Keratinocyte (primary cell): ENCODE measurements at regions not wholly inside any gene's neighbourhood (a gene's known extent, or its start where the extent isn't known, plus 50 kb on each side); places are given as distances from the start of the nearest gene placed in this dataset.

Source experiments
- DNase-seq: peaks from one replicate; pipeline ENCODE4 v3.0.0-alpha.2; 2011; ENCODE audit warnings: low read depth, missing footprints, low spot score
- FAIRE-seq: peaks from 2 replicates; lab custom pipeline; 2011; peaks lifted over from hg19 to GRCh38; lab: Jason Lieb, UNC
- H2AFZ ChIP-seq: 2 replicates; pipeline ENCODE4 v1.6.0; 2012; ENCODE audit warnings: low read length, control low read depth, inconsistent platforms; ENCODE audit not compliant: control insufficient read depth
- H3K27ac ChIP-seq: 2 replicates; pipeline ENCODE4 v1.5.1; 2011; ENCODE audit warnings: low read length; ENCODE audit not compliant: control insufficient read depth, insufficient read depth
- H3K27me3 ChIP-seq: 3 replicates; pipeline ENCODE4 v1.6.0; 2011; ENCODE audit warnings: low read length; ENCODE audit not compliant: control insufficient read depth, insufficient read depth; ENCODE audit errors: extremely low read depth
- H3K36me3 ChIP-seq, 2 experiments: 2 replicates in 1 of 2; 3 replicates in 1 of 2; pipeline ENCODE4 v1.5.1; 2011; ENCODE audit warnings: low read length in 2 of 2, mild to moderate bottlenecking in 1 of 2; ENCODE audit not compliant: control insufficient read depth in 2 of 2, insufficient read depth in 2 of 2; ENCODE audit errors: extremely low read depth in 1 of 2
- H3K4me1 ChIP-seq: 3 replicates; pipeline ENCODE4 v1.5.1; 2011; ENCODE audit warnings: low read length; ENCODE audit not compliant: control insufficient read depth, insufficient read depth; ENCODE audit errors: extremely low read depth
- H3K4me2 ChIP-seq: 3 replicates; pipeline ENCODE4 v1.6.0; 2011; ENCODE audit warnings: low read depth, low read length; ENCODE audit not compliant: control insufficient read depth, insufficient read depth; ENCODE audit errors: extremely low read depth
- H3K4me3 ChIP-seq, 3 experiments: fragments of 200-600 bp in 1 of 3; sonication (generic) in 1 of 3; 2 replicates in 2 of 3; 3 replicates in 1 of 3; pipeline ENCODE4 v1.5.1; 2011 to 2016; ENCODE audit warnings: low read length in 3 of 3, mild to moderate bottlenecking in 3 of 3, control low read depth in 2 of 3, inconsistent platforms in 1 of 3, low read depth in 1 of 3, mixed read lengths in 1 of 3, mixed run types in 1 of 3, moderate library complexity in 1 of 3; ENCODE audit not compliant: control insufficient read depth in 2 of 3, insufficient read depth in 2 of 3; ENCODE audit errors: extremely low read depth in 1 of 3
- H3K79me2 ChIP-seq: 2 replicates; pipeline ENCODE4 v1.6.0; 2012; ENCODE audit warnings: low read length; ENCODE audit not compliant: control insufficient read depth, insufficient read depth
- H3K9ac ChIP-seq: 3 replicates; pipeline ENCODE4 v1.6.0; 2011; ENCODE audit warnings: low read length; ENCODE audit not compliant: control insufficient read depth, insufficient read depth; ENCODE audit errors: extremely low read depth
- H3K9me1 ChIP-seq: 3 replicates; pipeline ENCODE4 v1.6.0; 2011; ENCODE audit warnings: low read length; ENCODE audit not compliant: control insufficient read depth, insufficient read depth; ENCODE audit errors: extremely low read depth
- H3K9me3 ChIP-seq: 2 replicates; pipeline ENCODE4 v1.5.1; 2012; ENCODE audit warnings: low read depth, low read length; ENCODE audit not compliant: control insufficient read depth
- H4K20me1 ChIP-seq: 3 replicates; pipeline ENCODE4 v1.6.0; 2011; ENCODE audit warnings: low read length; ENCODE audit not compliant: control insufficient read depth, insufficient read depth; ENCODE audit errors: extremely low read depth
- EZH2 ChIP-seq: IDR thresholded peaks from one replicate; pipeline ENCODE4 v1.6.1; 2012; ENCODE audit warnings: inconsistent platforms, mild to moderate bottlenecking, low read length, moderate library complexity
- dilution Hi-C: fragments of 300-500 bp; cut with MboI; formaldehyde crosslinking; loops from one replicate; pipeline ENCODE4 v1.7.0; 2020; ENCODE audit warnings: low sequenced_read_pairs; ENCODE audit not compliant: extremely low pct_ligation_motif_present
- TF ChIP-seq, protein P1 (sequence below), 3 experiments: IDR thresholded peaks in 1 of 3; conservative IDR thresholded peaks in 1 of 3; optimal IDR thresholded peaks in 1 of 3; 2 replicates in 2 of 3; 3 replicates in 1 of 3; pipeline versions ENCODE3 to v1.5.1; 2011; ENCODE audit warnings: low read length in 3 of 3, mild to moderate bottlenecking in 3 of 3, moderate library complexity in 2 of 3, control low read depth in 1 of 3, inconsistent platforms in 1 of 3; ENCODE audit not compliant: insufficient read depth in 2 of 3; ENCODE audit errors: extremely low read depth in 1 of 3

DNA sequence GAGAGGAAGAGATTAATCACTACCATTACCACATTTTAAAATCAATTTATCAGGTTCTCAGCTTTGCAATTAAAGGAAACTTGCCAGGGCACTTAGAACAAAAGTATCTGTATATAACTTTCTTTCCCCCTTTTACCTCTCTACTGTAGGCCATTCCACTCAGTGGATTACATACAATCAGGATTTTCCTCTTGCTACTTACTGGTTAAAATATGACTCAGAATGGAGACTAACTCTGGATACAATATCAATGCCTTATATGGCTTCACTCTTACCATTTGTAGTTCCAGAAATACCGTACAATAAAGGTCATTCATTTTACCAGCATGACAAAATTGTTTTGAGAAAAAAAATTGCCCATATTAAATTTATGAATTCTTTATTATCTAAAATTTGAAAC lies 706.8 kb downstream of the KCNA4 start:
- no peaks in the 10 kb centered on the region for H4K20me1 ChIP-seq

GRCh38 chr11:29306527-29306926 lies 710.3 kb downstream of the KCNA4 start:
- H3K9ac ChIP-seq = no peak overlapping the region
- no peaks in the 10 kb centered on the region for H3K9me1 ChIP-seq
- H3K27ac ChIP-seq = no peak overlapping the region
- no peak overlapping the region for H3K4me3 ChIP-seq
- no peaks in the 10 kb centered on the region for H4K20me1 ChIP-seq
- H3K9me3 ChIP-seq = no peaks in the 10 kb centered on the region
- DNase-seq (no peak), FAIRE-seq (peak; percentile 20)
- H3K4me1 ChIP-seq = no peaks in the 10 kb centered on the region
- H3K4me2 ChIP-seq = no peak overlapping the region
- dilution Hi-C loops = no loop called here
- H3K36me3 ChIP-seq = no peaks in the 10 kb centered on the region
- no peaks in the 10 kb centered on the region for H3K79me2 ChIP-seq
- H3K27me3 ChIP-seq = no peaks in the 10 kb centered on the region
- no peak overlapping the region for H2AFZ ChIP-seq
- TF ChIP-seq, protein P1, sequence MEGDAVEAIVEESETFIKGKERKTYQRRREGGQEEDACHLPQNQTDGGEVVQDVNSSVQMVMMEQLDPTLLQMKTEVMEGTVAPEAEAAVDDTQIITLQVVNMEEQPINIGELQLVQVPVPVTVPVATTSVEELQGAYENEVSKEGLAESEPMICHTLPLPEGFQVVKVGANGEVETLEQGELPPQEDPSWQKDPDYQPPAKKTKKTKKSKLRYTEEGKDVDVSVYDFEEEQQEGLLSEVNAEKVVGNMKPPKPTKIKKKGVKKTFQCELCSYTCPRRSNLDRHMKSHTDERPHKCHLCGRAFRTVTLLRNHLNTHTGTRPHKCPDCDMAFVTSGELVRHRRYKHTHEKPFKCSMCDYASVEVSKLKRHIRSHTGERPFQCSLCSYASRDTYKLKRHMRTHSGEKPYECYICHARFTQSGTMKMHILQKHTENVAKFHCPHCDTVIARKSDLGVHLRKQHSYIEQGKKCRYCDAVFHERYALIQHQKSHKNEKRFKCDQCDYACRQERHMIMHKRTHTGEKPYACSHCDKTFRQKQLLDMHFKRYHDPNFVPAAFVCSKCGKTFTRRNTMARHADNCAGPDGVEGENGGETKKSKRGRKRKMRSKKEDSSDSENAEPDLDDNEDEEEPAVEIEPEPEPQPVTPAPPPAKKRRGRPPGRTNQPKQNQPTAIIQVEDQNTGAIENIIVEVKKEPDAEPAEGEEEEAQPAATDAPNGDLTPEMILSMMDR (optimal IDR thresholded peaks at IDR 0.05 in 1 of 3, IDR thresholded peaks at IDR 0.05 in 1 of 3, conservative IDR thresholded peaks at IDR 0.05 in 1 of 3; ENCODE audit: extremely low read depth in 1 of 3, insufficient read depth in 2 of 3, low read length in 3 of 3) = no peak
- TF ChIP-seq EZH2 = no peak

More for the DNA sequence above, 706.8 kb downstream of the KCNA4 start:
- H3K9ac ChIP-seq = no peak overlapping the region
- no peak for FAIRE-seq
- DNase-seq = no peak
- H3K4me1 ChIP-seq = peaks cover 4% of the 10 kb centered on the region
- no peaks in the 10 kb centered on the region for H3K27me3 ChIP-seq
- H3K4me2 ChIP-seq = no peak overlapping the region
- H2AFZ ChIP-seq = no peak overlapping the region
- H3K36me3 ChIP-seq = no peaks in the 10 kb centered on the region
- no peaks in the 10 kb centered on the region for H3K9me1 ChIP-seq
- no peaks in the 10 kb centered on the region for H3K9me3 ChIP-seq
- TF ChIP-seq EZH2 = no peak
- TF ChIP-seq, protein P1 (optimal IDR thresholded peaks at IDR 0.05 in 1 of 3, IDR thresholded peaks at IDR 0.05 in 1 of 3, conservative IDR thresholded peaks at IDR 0.05 in 1 of 3; ENCODE audit: extremely low read depth in 1 of 3, insufficient read depth in 2 of 3, low read length in 3 of 3) = no peak
- H3K4me3 ChIP-seq = no peak overlapping the region
- H3K79me2 ChIP-seq = no peaks in the 10 kb centered on the region
- dilution Hi-C loops = no loop called here
- no peak overlapping the region for H3K27ac ChIP-seq
